IPS-18a (cell line): ENCODE measurements at regions not wholly inside any gene's neighbourhood (a gene's known extent, or its start where the extent isn't known, plus 50 kb on each side); places are given as distances from the start of the nearest gene placed in this dataset.

ENCODE experiments used
- H3K27ac ChIP-seq: one replicate; pipeline ENCODE4 v1.5.1; 2013; ENCODE audit warnings: low read length
- H3K27me3 ChIP-seq: one replicate; pipeline ENCODE4 v1.6.1; 2013; ENCODE audit warnings: mild to moderate bottlenecking, low read length; ENCODE audit not compliant: control insufficient read depth, insufficient read depth
- H3K36me3 ChIP-seq: one replicate; pipeline ENCODE4 v1.6.1; 2013; ENCODE audit warnings: low read depth, low read length; ENCODE audit not compliant: control insufficient read depth
- H3K4me1 ChIP-seq: one replicate; pipeline ENCODE4 v1.6.1; 2013; ENCODE audit warnings: low read depth, low read length; ENCODE audit not compliant: control insufficient read depth
- H3K4me3 ChIP-seq: one replicate; pipeline ENCODE4 v1.5.1; 2013; ENCODE audit warnings: low read length
- H3K9ac ChIP-seq: one replicate; pipeline ENCODE4 v1.6.1; 2013; ENCODE audit warnings: mild to moderate bottlenecking, low read length, moderate library complexity
- H3K9me3 ChIP-seq: one replicate; pipeline ENCODE4 v1.6.1; 2013; ENCODE audit warnings: low read depth, low read length; ENCODE audit not compliant: control insufficient read depth

GRCh38 chr4:125758438-125758837, 443.7 kb downstream of the FAT4 start:
- Histone ChIP-seq H3K36me3 (no peaks in the 10 kb centered on the region), H3K27ac (no peak overlapping the region), H3K4me1 (no peaks in the 10 kb centered on the region), H3K27me3 (no peaks in the 10 kb centered on the region), H3K9ac (no peak overlapping the region), H3K4me3 (no peak overlapping the region), H3K9me3 (no peaks in the 10 kb centered on the region)

GRCh38 chr4:125760201-125760819, 445.6 kb downstream of the FAT4 start:
- no peaks in the 10 kb centered on the region for H3K4me1 ChIP-seq
- no peaks in the 10 kb centered on the region for H3K27me3 ChIP-seq
- H3K9ac ChIP-seq = no peak overlapping the region
- no peaks in the 10 kb centered on the region for H3K36me3 ChIP-seq
- no peak overlapping the region for H3K27ac ChIP-seq
- H3K4me3 ChIP-seq = no peak overlapping the region
- no peaks in the 10 kb centered on the region for H3K9me3 ChIP-seq

- Histone ChIP-seq H3K36me3 (no peaks in the 10 kb centered on the region), H3K4me3 (no peak overlapping the region), H3K27me3 (no peaks in the 10 kb centered on the region), H3K27ac (no peak overlapping the region), H3K9ac (no peak overlapping the region), H3K4me1 (no peaks in the 10 kb centered on the region), H3K9me3 (no peaks in the 10 kb centered on the region)
These were observed 446.2 kb downstream of the FAT4 start for GRCh38 chr4:125760956-125761355.

GRCh38 chr4:125762537-125762936, 447.8 kb downstream of the FAT4 start:
- no peak overlapping the region for H3K4me3 ChIP-seq
- H3K9me3 ChIP-seq = no peaks in the 10 kb centered on the region
- H3K4me1 ChIP-seq = no peaks in the 10 kb centered on the region
- no peaks in the 10 kb centered on the region for H3K36me3 ChIP-seq
- H3K27me3 ChIP-seq = no peaks in the 10 kb centered on the region
- H3K9ac ChIP-seq = no peak overlapping the region
- no peak overlapping the region for H3K27ac ChIP-seq

- no peak overlapping the region for H3K27ac ChIP-seq
- no peaks in the 10 kb centered on the region for H3K27me3 ChIP-seq
- H3K36me3 ChIP-seq = no peaks in the 10 kb centered on the region
- H3K4me1 ChIP-seq = no peaks in the 10 kb centered on the region
- no peaks in the 10 kb centered on the region for H3K9me3 ChIP-seq
- no peak overlapping the region for H3K4me3 ChIP-seq
- no peak overlapping the region for H3K9ac ChIP-seq
These were observed 451.2 kb downstream of the FAT4 start for GRCh38 chr4:125765941-125766340.

GRCh38 chr4:125770814-125771398, 456.2 kb downstream of the FAT4 start:
- Histone ChIP-seq H3K27me3 (no peaks in the 10 kb centered on the region), H3K9ac (no peak overlapping the region), H3K4me3 (no peak overlapping the region), H3K36me3 (no peaks in the 10 kb centered on the region), H3K27ac (no peak overlapping the region), H3K4me1 (no peaks in the 10 kb centered on the region), H3K9me3 (peaks cover 3% of the 10 kb centered on the region)

GRCh38 chr4:125772680-125773079, 457.9 kb downstream of the FAT4 start:
- no peak overlapping the region for H3K27ac ChIP-seq
- no peak overlapping the region for H3K4me3 ChIP-seq
- H3K36me3 ChIP-seq = no peaks in the 10 kb centered on the region
- H3K27me3 ChIP-seq = no peaks in the 10 kb centered on the region
- peaks cover 12% of the 10 kb centered on the region for H3K9me3 ChIP-seq
- no peaks in the 10 kb centered on the region for H3K4me1 ChIP-seq
- no peak overlapping the region for H3K9ac ChIP-seq

GRCh38 chr4:125773502-125773901, 458.7 kb downstream of the FAT4 start:
- no peak overlapping the region for H3K9ac ChIP-seq
- no peaks in the 10 kb centered on the region for H3K4me1 ChIP-seq
- no peak overlapping the region for H3K4me3 ChIP-seq
- H3K9me3 ChIP-seq = peaks cover 12% of the 10 kb centered on the region
- H3K27me3 ChIP-seq = no peaks in the 10 kb centered on the region
- no peak overlapping the region for H3K27ac ChIP-seq
- no peaks in the 10 kb centered on the region for H3K36me3 ChIP-seq

GRCh38 chr4:125773931-125774330, 459.2 kb downstream of the FAT4 start:
- peaks cover 12% of the 10 kb centered on the region for H3K9me3 ChIP-seq
- no peaks in the 10 kb centered on the region for H3K27me3 ChIP-seq
- no peaks in the 10 kb centered on the region for H3K36me3 ChIP-seq
- H3K9ac ChIP-seq = no peak overlapping the region
- H3K4me3 ChIP-seq = no peak overlapping the region
- no peaks in the 10 kb centered on the region for H3K4me1 ChIP-seq
- no peak overlapping the region for H3K27ac ChIP-seq

GRCh38 chr4:125776146-125776545, 461.4 kb downstream of the FAT4 start:
- Histone ChIP-seq H3K4me1 (no peaks in the 10 kb centered on the region), H3K36me3 (no peaks in the 10 kb centered on the region), H3K27ac (no peak overlapping the region), H3K9ac (no peak overlapping the region), H3K9me3 (peaks cover 12% of the 10 kb centered on the region), H3K27me3 (no peaks in the 10 kb centered on the region), H3K4me3 (no peak overlapping the region)

- H3K27me3 ChIP-seq = no peaks in the 10 kb centered on the region
- H3K4me3 ChIP-seq = no peak overlapping the region
- H3K36me3 ChIP-seq = no peaks in the 10 kb centered on the region
- no peak overlapping the region for H3K9ac ChIP-seq
- no peaks in the 10 kb centered on the region for H3K4me1 ChIP-seq
- H3K9me3 ChIP-seq = peaks cover 12% of the 10 kb centered on the region
- H3K27ac ChIP-seq = no peak overlapping the region
These were observed 465.4 kb downstream of the FAT4 start for GRCh38 chr4:125780164-125780563.

GRCh38 chr4:125780747-125781146, 466.0 kb downstream of the FAT4 start:
- no peak overlapping the region for H3K4me3 ChIP-seq
- H3K27ac ChIP-seq = no peak overlapping the region
- no peak overlapping the region for H3K9ac ChIP-seq
- no peaks in the 10 kb centered on the region for H3K27me3 ChIP-seq
- no peaks in the 10 kb centered on the region for H3K4me1 ChIP-seq
- H3K9me3 ChIP-seq = peaks cover 10% of the 10 kb centered on the region
- H3K36me3 ChIP-seq = no peaks in the 10 kb centered on the region
